LNCAP (cell line): ENCODE measurements at regions not wholly inside any gene's neighbourhood (a gene's known extent, or its start where the extent isn't known, plus 50 kb on each side); places are given as distances from the start of the nearest gene placed in this dataset.

Source experiments
- TF ChIP-seq, protein P1 (sequence below): fragments of 450-650 bp; IDR thresholded peaks from 2 replicates; pipeline ENCODE4 v1.5.1; 2017; ENCODE audit warnings: mild to moderate bottlenecking

DNA sequence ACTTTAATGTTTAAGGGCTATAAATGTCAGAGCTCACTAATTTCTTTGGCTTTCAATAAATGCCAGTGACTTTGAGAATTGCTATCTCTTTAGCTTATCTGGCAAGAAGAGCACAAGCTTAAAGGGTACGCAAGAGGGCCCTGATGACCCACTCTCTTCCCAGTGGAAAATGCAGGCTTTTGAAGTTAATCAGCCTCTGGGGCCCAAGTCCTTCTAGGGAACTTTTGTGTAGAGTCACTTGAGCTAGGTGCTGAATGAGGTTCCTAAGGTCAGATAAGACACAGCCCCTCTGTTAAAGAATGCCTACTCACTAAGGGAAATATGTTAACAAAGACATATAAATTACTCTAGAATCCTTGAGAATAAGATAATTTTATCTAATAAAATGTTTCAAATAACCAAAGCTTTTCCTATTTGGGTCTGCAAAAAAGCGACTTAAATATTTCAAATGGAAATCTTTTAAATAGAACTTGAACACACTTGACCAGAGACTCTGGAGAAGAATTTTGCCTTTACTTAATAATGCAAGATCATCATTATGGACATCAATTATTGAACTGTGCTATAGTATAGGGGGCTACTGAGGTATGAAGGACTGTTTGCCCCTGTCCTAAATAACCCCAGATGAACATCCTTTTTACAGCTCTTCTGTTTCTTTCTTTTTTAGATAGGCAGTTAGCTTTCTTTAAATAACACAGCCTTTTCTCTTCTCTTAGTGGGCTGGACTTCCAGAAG, 430.1 kb downstream of the GBA3 start:
- TF ChIP-seq, protein P1, sequence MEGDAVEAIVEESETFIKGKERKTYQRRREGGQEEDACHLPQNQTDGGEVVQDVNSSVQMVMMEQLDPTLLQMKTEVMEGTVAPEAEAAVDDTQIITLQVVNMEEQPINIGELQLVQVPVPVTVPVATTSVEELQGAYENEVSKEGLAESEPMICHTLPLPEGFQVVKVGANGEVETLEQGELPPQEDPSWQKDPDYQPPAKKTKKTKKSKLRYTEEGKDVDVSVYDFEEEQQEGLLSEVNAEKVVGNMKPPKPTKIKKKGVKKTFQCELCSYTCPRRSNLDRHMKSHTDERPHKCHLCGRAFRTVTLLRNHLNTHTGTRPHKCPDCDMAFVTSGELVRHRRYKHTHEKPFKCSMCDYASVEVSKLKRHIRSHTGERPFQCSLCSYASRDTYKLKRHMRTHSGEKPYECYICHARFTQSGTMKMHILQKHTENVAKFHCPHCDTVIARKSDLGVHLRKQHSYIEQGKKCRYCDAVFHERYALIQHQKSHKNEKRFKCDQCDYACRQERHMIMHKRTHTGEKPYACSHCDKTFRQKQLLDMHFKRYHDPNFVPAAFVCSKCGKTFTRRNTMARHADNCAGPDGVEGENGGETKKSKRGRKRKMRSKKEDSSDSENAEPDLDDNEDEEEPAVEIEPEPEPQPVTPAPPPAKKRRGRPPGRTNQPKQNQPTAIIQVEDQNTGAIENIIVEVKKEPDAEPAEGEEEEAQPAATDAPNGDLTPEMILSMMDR: no peak

DNA sequence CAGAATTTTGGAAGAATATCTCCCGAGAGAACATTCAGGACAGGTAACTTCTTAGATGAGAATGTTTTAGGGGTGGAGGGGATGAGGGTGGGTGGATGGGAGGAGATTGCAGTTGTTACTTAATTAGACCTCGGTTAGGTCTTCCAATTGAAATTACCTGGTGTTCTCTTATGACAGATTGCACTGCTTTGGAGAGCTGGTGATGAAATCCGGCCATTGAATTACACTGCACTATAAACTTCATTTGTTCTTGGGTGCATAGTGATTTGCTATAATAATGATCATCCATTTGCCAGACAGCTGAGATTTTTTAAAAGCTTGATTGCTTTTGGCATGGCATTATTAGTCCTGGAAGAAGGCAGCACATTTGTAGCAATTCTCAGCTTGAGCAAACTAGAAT, 427.6 kb downstream of the GBA3 start:
- TF ChIP-seq, protein P1: no peak

DNA sequence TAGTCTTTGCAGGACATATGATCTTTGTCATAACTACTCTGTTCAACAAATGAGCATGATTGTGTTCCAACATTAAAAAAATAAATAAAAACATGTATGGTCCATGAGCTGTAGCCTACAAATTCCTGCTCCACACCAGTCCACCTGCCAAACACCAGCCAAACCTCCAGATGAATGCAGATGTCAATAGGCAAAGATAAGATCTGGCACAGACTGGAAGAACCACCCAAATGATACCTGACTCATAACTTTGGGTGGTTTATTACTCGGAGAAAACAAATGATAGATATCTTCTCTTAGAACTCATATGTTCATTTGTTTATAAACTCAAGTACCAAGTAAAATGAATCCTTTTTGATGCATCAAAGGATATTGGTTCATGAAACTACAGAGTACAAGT, 425.1 kb downstream of the GBA3 start:
- TF ChIP-seq, protein P1: no peak

DNA sequence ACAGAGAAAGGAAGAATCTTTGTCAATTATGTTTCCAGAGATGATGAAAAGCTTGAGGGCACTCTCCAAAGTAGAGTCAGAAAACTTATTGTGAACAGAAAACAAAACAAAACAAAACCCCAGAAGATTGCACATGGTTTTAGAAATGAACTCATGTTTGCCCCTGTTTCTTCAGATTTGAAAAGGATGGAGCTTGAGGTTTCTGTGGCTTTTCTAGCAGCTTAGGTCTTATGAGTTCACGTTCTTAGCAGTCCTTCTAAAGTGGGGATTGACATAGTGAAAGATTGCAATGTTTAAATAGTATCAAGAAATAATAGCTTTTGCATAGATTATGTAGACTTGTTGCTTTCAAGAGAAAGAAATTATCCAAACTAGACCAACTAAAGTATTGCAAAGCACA, 421.8 kb downstream of the GBA3 start:
- TF ChIP-seq, protein P1: no peak

DNA sequence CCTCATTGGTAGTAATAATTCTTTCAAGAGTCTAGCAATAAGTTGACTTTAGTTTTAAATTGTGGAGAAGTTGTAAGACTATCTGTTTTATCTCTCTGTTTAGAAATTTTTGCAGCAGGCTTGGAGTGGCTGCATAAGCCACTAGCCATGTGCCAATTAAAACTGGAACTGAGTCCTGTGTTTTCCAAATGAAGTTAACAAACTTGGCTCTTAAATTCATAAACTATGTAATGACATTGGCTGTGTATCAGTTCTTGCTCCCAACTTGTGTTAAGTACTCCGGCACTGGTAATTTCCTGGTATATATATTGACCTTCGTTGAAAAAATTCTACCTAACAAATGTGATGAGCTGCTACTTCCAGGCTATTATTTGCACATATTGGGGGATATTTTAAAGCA, 420.4 kb downstream of the GBA3 start:
- TF ChIP-seq, protein P1: no peak

DNA sequence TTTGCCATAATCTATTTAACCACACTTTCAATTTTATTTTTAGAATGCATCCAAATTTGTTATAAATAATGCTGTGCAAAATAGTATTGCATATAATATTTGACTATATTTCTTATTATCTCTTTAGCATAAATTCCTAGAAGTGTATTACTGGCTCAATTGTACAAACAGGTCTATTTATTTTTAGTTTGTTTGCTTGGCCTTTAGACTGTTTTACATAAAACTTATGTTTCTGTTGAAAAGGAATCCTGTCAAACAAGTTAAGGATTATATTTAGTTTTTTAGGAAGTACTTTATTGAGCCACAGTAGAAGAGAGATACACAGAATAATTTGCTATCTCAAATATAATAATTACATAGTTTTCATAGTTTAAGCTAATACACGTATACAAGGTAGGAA, 413.8 kb downstream of the GBA3 start:
- TF ChIP-seq, protein P1: no peak

DNA sequence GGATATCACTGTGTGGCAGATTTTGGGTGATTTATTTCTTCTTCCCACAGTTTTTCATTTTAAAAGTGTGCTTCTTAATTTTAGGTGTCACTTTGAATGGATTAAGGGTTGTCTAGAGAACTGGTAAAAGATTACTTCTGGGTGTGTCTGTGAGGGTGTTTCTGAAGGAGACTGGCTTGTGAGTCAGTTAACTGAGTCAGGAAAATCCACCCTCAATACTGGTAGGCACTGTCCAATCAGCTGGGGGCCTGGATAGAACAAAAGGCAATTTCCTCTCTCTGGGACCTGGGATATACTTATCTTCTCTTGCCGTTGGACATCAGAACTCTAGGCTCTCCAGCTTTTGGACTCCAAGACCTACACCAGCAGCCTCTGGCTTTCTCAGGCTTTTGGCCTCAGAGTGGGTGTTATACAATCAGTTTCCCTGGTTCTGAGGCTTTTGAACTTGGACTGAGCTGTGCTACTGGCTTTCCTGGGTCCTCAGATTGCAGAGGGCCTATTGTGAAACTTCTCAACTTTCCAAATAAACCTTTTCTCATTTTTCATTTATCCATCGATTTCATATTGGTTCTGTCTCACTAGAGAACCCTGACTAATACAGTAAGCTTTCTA, 413.1 kb downstream of the GBA3 start:
- TF ChIP-seq, protein P1: no peak
